Keratinocyte (primary cell): ENCODE measurements at regions not wholly inside any gene's neighbourhood (a gene's known extent, or its start where the extent isn't known, plus 50 kb on each side); places are given as distances from the start of the nearest gene placed in this dataset.

Experiments
- DNase-seq: peaks from one replicate; pipeline ENCODE4 v3.0.0-alpha.2; 2011; ENCODE audit warnings: low read depth, missing footprints, low spot score
- FAIRE-seq: peaks from 2 replicates; lab custom pipeline; 2011; peaks lifted over from hg19 to GRCh38; lab: Jason Lieb, UNC
- H2AFZ ChIP-seq: 2 replicates; pipeline ENCODE4 v1.6.0; 2012; ENCODE audit warnings: low read length, control low read depth, inconsistent platforms; ENCODE audit not compliant: control insufficient read depth
- H3K27ac ChIP-seq: 2 replicates; pipeline ENCODE4 v1.5.1; 2011; ENCODE audit warnings: low read length; ENCODE audit not compliant: control insufficient read depth, insufficient read depth
- H3K27me3 ChIP-seq: 3 replicates; pipeline ENCODE4 v1.6.0; 2011; ENCODE audit warnings: low read length; ENCODE audit not compliant: control insufficient read depth, insufficient read depth; ENCODE audit errors: extremely low read depth
- H3K36me3 ChIP-seq, 2 experiments: 2 replicates in 1 of 2; 3 replicates in 1 of 2; pipeline ENCODE4 v1.5.1; 2011; ENCODE audit warnings: low read length in 2 of 2, mild to moderate bottlenecking in 1 of 2; ENCODE audit not compliant: control insufficient read depth in 2 of 2, insufficient read depth in 2 of 2; ENCODE audit errors: extremely low read depth in 1 of 2
- H3K4me1 ChIP-seq: 3 replicates; pipeline ENCODE4 v1.5.1; 2011; ENCODE audit warnings: low read length; ENCODE audit not compliant: control insufficient read depth, insufficient read depth; ENCODE audit errors: extremely low read depth
- H3K4me2 ChIP-seq: 3 replicates; pipeline ENCODE4 v1.6.0; 2011; ENCODE audit warnings: low read depth, low read length; ENCODE audit not compliant: control insufficient read depth, insufficient read depth; ENCODE audit errors: extremely low read depth
- H3K4me3 ChIP-seq, 3 experiments: fragments of 200-600 bp in 1 of 3; sonication (generic) in 1 of 3; 2 replicates in 2 of 3; 3 replicates in 1 of 3; pipeline ENCODE4 v1.5.1; 2011 to 2016; ENCODE audit warnings: low read length in 3 of 3, mild to moderate bottlenecking in 3 of 3, control low read depth in 2 of 3, inconsistent platforms in 1 of 3, low read depth in 1 of 3, mixed read lengths in 1 of 3, mixed run types in 1 of 3, moderate library complexity in 1 of 3; ENCODE audit not compliant: control insufficient read depth in 2 of 3, insufficient read depth in 2 of 3; ENCODE audit errors: extremely low read depth in 1 of 3
- H3K79me2 ChIP-seq: 2 replicates; pipeline ENCODE4 v1.6.0; 2012; ENCODE audit warnings: low read length; ENCODE audit not compliant: control insufficient read depth, insufficient read depth
- H3K9ac ChIP-seq: 3 replicates; pipeline ENCODE4 v1.6.0; 2011; ENCODE audit warnings: low read length; ENCODE audit not compliant: control insufficient read depth, insufficient read depth; ENCODE audit errors: extremely low read depth
- H3K9me1 ChIP-seq: 3 replicates; pipeline ENCODE4 v1.6.0; 2011; ENCODE audit warnings: low read length; ENCODE audit not compliant: control insufficient read depth, insufficient read depth; ENCODE audit errors: extremely low read depth
- H3K9me3 ChIP-seq: 2 replicates; pipeline ENCODE4 v1.5.1; 2012; ENCODE audit warnings: low read depth, low read length; ENCODE audit not compliant: control insufficient read depth
- H4K20me1 ChIP-seq: 3 replicates; pipeline ENCODE4 v1.6.0; 2011; ENCODE audit warnings: low read length; ENCODE audit not compliant: control insufficient read depth, insufficient read depth; ENCODE audit errors: extremely low read depth
- CTCF ChIP-seq, 3 experiments: IDR thresholded peaks in 1 of 3; conservative IDR thresholded peaks in 1 of 3; optimal IDR thresholded peaks in 1 of 3; 2 replicates in 2 of 3; 3 replicates in 1 of 3; pipeline versions ENCODE3 to v1.5.1; 2011; ENCODE audit warnings: low read length in 3 of 3, mild to moderate bottlenecking in 3 of 3, moderate library complexity in 2 of 3, control low read depth in 1 of 3, inconsistent platforms in 1 of 3; ENCODE audit not compliant: insufficient read depth in 2 of 3; ENCODE audit errors: extremely low read depth in 1 of 3
- EZH2 ChIP-seq: IDR thresholded peaks from one replicate; pipeline ENCODE4 v1.6.1; 2012; ENCODE audit warnings: inconsistent platforms, mild to moderate bottlenecking, low read length, moderate library complexity
- dilution Hi-C: fragments of 300-500 bp; cut with MboI; formaldehyde crosslinking; loops from one replicate; pipeline ENCODE4 v1.7.0; 2020; ENCODE audit warnings: low sequenced_read_pairs; ENCODE audit not compliant: extremely low pct_ligation_motif_present

- dilution Hi-C loops = no loop called here
Measured at GRCh38 chr4:106424426-106424825, 55.8 kb upstream of the GIMD1 start.

GRCh38 chr4:106423791-106424190 lies 55.2 kb upstream of the GIMD1 start:
- no peak for DNase-seq
- dilution Hi-C loops = no loop called here
- Histone ChIP-seq H3K4me1 (no peaks in the 10 kb centered on the region), H3K4me2 (no peak overlapping the region), H3K9me1 (no peaks in the 10 kb centered on the region), H3K9ac (no peak overlapping the region), H3K79me2 (no peaks in the 10 kb centered on the region), H2AFZ (no peak overlapping the region), H3K36me3 (no peaks in the 10 kb centered on the region), H4K20me1 (no peaks in the 10 kb centered on the region), H3K27me3 (no peaks in the 10 kb centered on the region), H3K27ac (no peak overlapping the region), H3K4me3 (no peak overlapping the region), H3K9me3 (no peaks in the 10 kb centered on the region)
- FAIRE-seq = no peak
- TF ChIP-seq CTCF (optimal IDR thresholded peaks at IDR 0.05 in 1 of 3, IDR thresholded peaks at IDR 0.05 in 1 of 3, conservative IDR thresholded peaks at IDR 0.05 in 1 of 3; ENCODE audit: extremely low read depth in 1 of 3, insufficient read depth in 2 of 3, low read length in 3 of 3) = no peak
- TF ChIP-seq EZH2 = no peak

More at GRCh38 chr4:106424426-106424825, 55.8 kb upstream of the GIMD1 start:
- H3K4me1 ChIP-seq = no peaks in the 10 kb centered on the region
- H2AFZ ChIP-seq = no peak overlapping the region
- H3K27ac ChIP-seq = no peak overlapping the region
- no peaks in the 10 kb centered on the region for H3K79me2 ChIP-seq
- H3K4me2 ChIP-seq = no peak overlapping the region
- H3K27me3 ChIP-seq = no peaks in the 10 kb centered on the region
- H3K4me3 ChIP-seq = no peak overlapping the region
- no peaks in the 10 kb centered on the region for H4K20me1 ChIP-seq
- FAIRE-seq (no peak), DNase-seq (no peak)
- TF ChIP-seq CTCF (optimal IDR thresholded peaks at IDR 0.05 in 1 of 3, IDR thresholded peaks at IDR 0.05 in 1 of 3, conservative IDR thresholded peaks at IDR 0.05 in 1 of 3; ENCODE audit: extremely low read depth in 1 of 3, insufficient read depth in 2 of 3, low read length in 3 of 3) (no peak), EZH2 (no peak)
- no peak overlapping the region for H3K9ac ChIP-seq
- no peaks in the 10 kb centered on the region for H3K9me1 ChIP-seq
- H3K36me3 ChIP-seq = no peaks in the 10 kb centered on the region
- H3K9me3 ChIP-seq = no peaks in the 10 kb centered on the region
